GM04504 (cell line): ENCODE measurements at regions not wholly inside any gene's neighbourhood (a gene's known extent, or its start where the extent isn't known, plus 50 kb on each side); places are given as distances from the start of the nearest gene placed in this dataset.
"Not testable (repeated sequence)": the region's sequence is repeated elsewhere in the genome, so short reads cannot be mapped to it uniquely, and the experiment has no call there.

Source experiments
- DNase-seq: peaks from one replicate; pipeline ENCODE4 v3.0.0-alpha.2; 2012; ENCODE audit warnings: low read depth

DNA sequence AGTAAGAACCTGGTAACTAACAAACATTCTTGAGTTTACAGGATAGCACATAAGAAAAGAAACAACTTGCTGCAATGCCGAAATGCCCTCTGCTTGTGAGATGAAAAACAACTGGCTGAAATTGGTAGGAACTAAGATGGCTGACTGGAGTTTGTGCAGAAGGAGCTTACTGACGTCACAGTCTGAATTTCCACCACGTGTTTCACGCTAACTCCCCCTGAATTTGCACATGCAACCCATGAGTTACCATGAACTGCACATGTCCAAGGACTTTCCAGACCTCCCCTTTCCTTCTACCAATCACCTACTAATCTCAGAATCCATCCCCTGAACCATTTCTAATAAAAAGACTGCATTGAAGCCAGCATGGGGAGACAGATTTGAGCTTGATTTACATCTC lies 86.3 kb upstream of the KCND2 start:
- no peak for DNase-seq

GRCh38 chr7:120189623-120190022 lies 83.4 kb upstream of the KCND2 start:
- no peak for DNase-seq

DNA sequence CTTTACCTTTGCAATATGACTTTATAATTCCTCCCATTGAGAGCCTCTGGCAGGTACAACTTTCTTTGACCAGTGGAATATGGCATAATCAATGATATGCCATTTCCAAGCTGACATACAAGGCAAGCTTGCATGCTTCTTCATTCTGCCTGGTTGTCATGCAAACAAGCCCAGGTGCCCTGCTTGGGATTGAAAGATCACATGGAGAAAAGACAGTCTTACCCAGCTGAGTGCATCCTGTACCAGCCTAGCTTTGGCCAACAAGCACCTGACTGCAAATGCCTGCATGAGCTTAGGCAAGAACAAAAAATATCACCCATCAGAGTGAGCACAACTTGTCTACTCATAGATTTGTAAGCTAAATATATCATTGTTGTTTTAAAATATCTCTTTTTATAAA lies 82.9 kb upstream of the KCND2 start:
- no peak for DNase-seq

DNA sequence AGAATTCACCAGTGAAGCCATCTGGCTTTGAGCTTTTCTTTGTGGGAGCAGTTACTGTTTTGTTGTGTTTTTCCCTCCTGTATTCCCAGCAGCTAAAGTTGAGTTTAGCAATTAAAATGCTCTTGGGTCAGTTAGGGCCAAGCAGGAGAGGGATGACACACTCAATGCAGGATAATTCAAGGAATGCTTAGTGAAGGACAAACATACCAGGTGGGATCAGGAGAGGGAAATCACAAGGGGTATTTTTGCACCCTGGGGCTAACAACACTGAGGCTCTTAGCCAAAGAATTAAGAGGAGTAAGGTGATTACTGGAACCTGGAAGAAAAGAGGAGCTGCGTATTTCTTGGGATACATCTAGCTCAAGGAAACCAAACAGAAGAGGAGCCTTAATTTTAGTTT lies 82.4 kb upstream of the KCND2 start:
- no peak for DNase-seq

DNA sequence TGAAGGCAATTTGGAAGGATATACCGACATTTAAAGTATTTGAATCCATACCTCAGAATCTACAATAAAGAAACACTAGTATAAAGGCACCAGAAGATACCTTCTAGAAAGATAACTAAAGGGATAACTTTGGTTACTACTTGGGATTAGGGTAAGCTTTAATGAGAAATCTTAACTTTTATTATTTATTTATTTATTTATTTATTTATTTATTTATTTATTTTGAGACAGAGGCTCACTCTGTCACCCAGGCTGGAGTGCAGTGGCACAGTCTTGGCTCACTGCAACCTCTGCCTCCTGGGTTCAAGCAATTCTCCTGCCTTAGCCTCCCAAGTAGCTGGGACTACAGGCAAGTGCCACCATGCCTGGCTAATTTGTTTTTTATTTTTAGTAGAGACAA lies 81.6 kb upstream of the KCND2 start:
- DNase-seq, result not testable (repeated sequence)

DNA sequence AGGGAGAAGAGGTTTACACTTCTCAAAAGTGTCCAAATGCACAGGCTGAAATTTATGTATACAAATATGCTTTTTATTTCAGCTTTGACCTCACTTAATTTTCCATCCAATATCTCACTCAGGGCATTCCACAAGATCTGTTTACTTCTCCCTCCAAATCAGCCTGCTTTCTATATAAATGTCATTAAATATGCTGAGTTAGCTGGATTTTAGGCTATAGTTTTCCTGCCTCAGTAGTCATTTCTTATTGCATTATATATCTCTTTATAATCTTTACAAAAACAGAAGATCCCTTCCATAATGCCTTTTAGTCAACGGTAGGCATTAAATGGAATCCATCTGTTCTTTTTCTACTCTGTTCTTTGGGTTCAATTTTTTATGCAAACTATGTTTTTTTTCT lies 71.7 kb upstream of the KCND2 start:
- DNase-seq, result no peak

DNA sequence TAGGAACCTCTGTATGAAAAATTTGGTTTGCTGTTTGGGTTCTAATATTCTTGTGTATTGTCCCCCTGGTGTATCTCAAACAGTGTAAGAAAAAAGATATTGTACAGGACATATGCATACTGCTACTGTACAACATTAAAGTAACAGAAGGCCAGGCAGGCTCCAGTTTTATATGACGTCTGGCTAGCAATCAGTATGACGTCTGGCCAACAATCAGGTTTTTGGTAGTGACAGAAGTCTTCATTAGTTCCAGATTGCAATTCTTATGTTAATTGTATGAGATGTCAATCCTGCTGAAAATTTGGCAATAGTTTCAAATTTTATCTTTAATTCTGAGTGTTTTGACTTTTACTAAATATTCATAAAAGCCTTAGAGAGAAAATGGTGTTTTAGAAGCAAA lies 67.9 kb upstream of the KCND2 start:
- no peak for DNase-seq

- DNase-seq, result no peak
These were observed 65.9 kb upstream of the KCND2 start for GRCh38 chr7:120207037-120207436.

DNA sequence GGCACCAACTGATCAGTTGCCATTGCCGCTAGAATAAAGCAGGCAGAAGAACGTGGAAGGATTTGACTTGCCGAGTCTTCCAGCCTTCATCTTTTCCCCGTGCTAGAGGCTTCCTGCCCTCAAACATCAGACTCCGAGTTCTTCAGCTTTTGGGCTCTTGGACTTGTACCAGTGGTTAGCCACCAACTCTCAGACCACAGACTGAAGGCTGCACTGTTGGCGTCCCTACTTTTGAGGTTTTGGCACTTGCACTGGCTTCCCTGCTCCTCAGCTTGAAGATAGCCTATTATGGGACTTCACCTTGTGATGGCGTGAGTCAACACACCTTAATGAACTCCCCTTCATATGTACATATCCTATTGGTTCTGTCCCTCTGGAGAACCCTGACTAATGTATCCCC lies 57.3 kb upstream of the KCND2 start:
- DNase-seq, result no peak

DNA sequence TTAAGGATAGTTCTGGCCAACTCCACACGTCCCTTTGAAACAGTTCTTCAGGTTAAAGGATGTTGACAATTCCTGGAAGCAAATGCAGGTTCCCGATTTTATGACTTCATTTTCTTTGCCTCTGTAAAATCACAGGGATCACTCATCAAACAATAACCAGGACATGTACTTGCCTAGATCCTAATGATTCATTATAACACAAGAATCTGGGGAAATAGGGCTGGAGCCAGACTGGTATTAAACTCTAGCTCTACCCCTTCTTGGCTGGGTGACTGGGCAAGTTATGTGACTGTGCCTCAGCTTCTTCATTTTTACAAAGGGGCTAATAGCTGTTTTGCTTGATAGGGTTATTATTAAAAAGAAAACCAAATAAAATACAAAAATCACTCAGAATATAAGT lies 56.0 kb upstream of the KCND2 start:
- DNase-seq, result no peak

GRCh38 chr7:120218712-120219111 lies 54.3 kb upstream of the KCND2 start:
- DNase-seq, result no peak

GRCh38 chr7:120221666-120222065 lies 51.3 kb upstream of the KCND2 start:
- no peak for DNase-seq
